IMR-90 (cell line): ENCODE measurements at regions not wholly inside any gene's neighbourhood (a gene's known extent, or its start where the extent isn't known, plus 50 kb on each side); places are given as distances from the start of the nearest gene placed in this dataset.

Experiments used
- ATAC-seq: fragments of 200-7000 bp; cut with Tn5 transposase; 2 replicates; pipeline ENCODE4 v1.9.1; 2020; ENCODE audit warnings: low read depth, mild to moderate bottlenecking, moderate library complexity
- BruUV-seq: library from RNA; stranded (reverse); fragments of 400-500 nt; replicated peaks from 2 replicates; lab custom pipeline; 2021; lab: Mats Ljungman, UMichigan
- CTCF ChIA-PET: fragments of 300-600 bp; formaldehyde crosslinking; extraction: SDS; loops from one replicate; lab custom pipeline; 2021; ENCODE audit warnings: antibody characterized with exemption; lab: Yijun Ruan, JAX
- POLR2A ChIA-PET: fragments of 300-600 bp; sonication (Branson Sonifier 250); formaldehyde crosslinking; loops from one replicate; lab custom pipeline; 2022; ENCODE audit warnings: antibody characterized with exemption; ENCODE audit not compliant: unreplicated experiment; lab: Charles Lee
- DNase-seq: peaks from one replicate; pipeline ENCODE4 v3.0.0; 2013
- H2AFZ ChIP-seq: replicated peaks from 2 replicates; pipeline ENCODE3; 2013; ENCODE audit warnings: low read length, mild to moderate bottlenecking; ENCODE audit not compliant: poor library complexity
- H2AK5ac ChIP-seq: 2 replicates; pipeline ENCODE4 v1.6.1; 2013; ENCODE audit warnings: low read depth, low read length, inconsistent platforms
- H2AK9ac ChIP-seq: replicated peaks from 2 replicates; pipeline ENCODE3; 2013; ENCODE audit warnings: mild to moderate bottlenecking, low read depth, low read length, moderate library complexity; ENCODE audit not compliant: poor library complexity
- H2BK120ac ChIP-seq: 2 replicates; pipeline ENCODE4 v1.6.1; 2013; ENCODE audit warnings: low read depth, low read length, inconsistent platforms
- H2BK15ac ChIP-seq: 3 replicates; pipeline ENCODE4 v1.6.1; 2013; ENCODE audit warnings: low read depth, low read length, inconsistent platforms
- H2BK20ac ChIP-seq: 2 replicates; pipeline ENCODE4 v1.6.1; 2013; ENCODE audit warnings: low read depth, mild to moderate bottlenecking, inconsistent platforms, low read length, moderate library complexity
- H2BK5ac ChIP-seq: 2 replicates; pipeline ENCODE4 v1.6.1; 2013; ENCODE audit warnings: mild to moderate bottlenecking, low read depth, low read length, inconsistent platforms; ENCODE audit not compliant: poor library complexity, severe bottlenecking
- H3K14ac ChIP-seq: replicated peaks from 2 replicates; pipeline ENCODE4 v1.6.1; 2013; ENCODE audit warnings: low read depth, low read length, inconsistent platforms
- H3K18ac ChIP-seq: 2 replicates; pipeline ENCODE4 v1.6.1; 2013; ENCODE audit warnings: low read depth, low read length, control low read depth
- H3K23ac ChIP-seq: 2 replicates; pipeline ENCODE4 v1.6.1; 2013; ENCODE audit warnings: low read depth, low read length, inconsistent platforms
- H3K27ac ChIP-seq: 2 replicates; pipeline ENCODE4 v1.5.1; 2013; ENCODE audit warnings: mild to moderate bottlenecking, control low read depth, low read length; ENCODE audit not compliant: insufficient read depth
- H3K27me3 ChIP-seq: 2 replicates; pipeline ENCODE4 v1.6.1; 2013; ENCODE audit warnings: low read length; ENCODE audit not compliant: control insufficient read depth, insufficient read depth
- H3K36me3 ChIP-seq: 2 replicates; pipeline ENCODE4 v1.6.1; 2013; ENCODE audit warnings: low read length, mixed read lengths; ENCODE audit not compliant: control insufficient read depth, insufficient read depth
- H3K4ac ChIP-seq: 2 replicates; pipeline ENCODE4 v1.6.1; 2013; ENCODE audit warnings: low read depth, low read length, inconsistent platforms
- H3K4me1 ChIP-seq: 2 replicates; pipeline ENCODE4 v1.6.1; 2013; ENCODE audit warnings: low read length, mixed read lengths; ENCODE audit not compliant: control insufficient read depth, insufficient read depth
- H3K4me2 ChIP-seq: 2 replicates; pipeline ENCODE4 v1.6.1; 2013; ENCODE audit warnings: low read depth, mild to moderate bottlenecking, control low read depth, low read length, moderate library complexity
- H3K4me3 ChIP-seq: 2 replicates; pipeline ENCODE4 v1.5.1; 2013; ENCODE audit warnings: low read depth, mild to moderate bottlenecking, control low read depth, low read length, moderate library complexity; ENCODE audit not compliant: insufficient read depth
- H3K56ac ChIP-seq: 2 replicates; pipeline ENCODE4 v1.6.1; 2013; ENCODE audit warnings: low read length, inconsistent platforms; ENCODE audit not compliant: insufficient read depth; ENCODE audit errors: extremely low read depth
- H3K79me1 ChIP-seq, 2 experiments: 2 replicates each; pipeline ENCODE4 v1.6.1; 2013; ENCODE audit warnings: low read length in 2 of 2, inconsistent platforms in 1 of 2, low read depth in 1 of 2
- H3K9ac ChIP-seq: 2 replicates; pipeline ENCODE4 v1.6.1; 2013; ENCODE audit warnings: low read depth, low read length, control low read depth
- H3K9me1 ChIP-seq: 2 replicates; pipeline ENCODE4 v1.6.1; 2013; ENCODE audit warnings: low read length, inconsistent platforms; ENCODE audit not compliant: insufficient read depth
- H3K9me3 ChIP-seq: 2 replicates; pipeline ENCODE4 v1.6.1; 2013; ENCODE audit warnings: low read length; ENCODE audit not compliant: control insufficient read depth, insufficient read depth
- H4K20me1 ChIP-seq: 2 replicates; pipeline ENCODE4 v1.6.1; 2013; ENCODE audit warnings: low read length, inconsistent platforms; ENCODE audit not compliant: insufficient read depth
- H4K5ac ChIP-seq: 2 replicates; pipeline ENCODE4 v1.6.1; 2013; ENCODE audit warnings: mild to moderate bottlenecking, low read depth, low read length, control low read depth
- H4K8ac ChIP-seq, 2 experiments: 2 replicates each; pipeline ENCODE4 v1.6.1; 2013; ENCODE audit warnings: low read depth in 2 of 2, low read length in 2 of 2, control low read depth in 1 of 2, inconsistent platforms in 1 of 2
- H4K91ac ChIP-seq: 2 replicates; pipeline ENCODE4 v1.6.1; 2013; ENCODE audit warnings: low read depth, low read length, inconsistent platforms; ENCODE audit not compliant: insufficient read depth
- FOS ChIP-seq: fragments of 150-350 bp; IDR thresholded peaks from 2 replicates; pipeline ENCODE4 v1.6.1; 2016; ENCODE audit warnings: low read depth, low read length
- MAFK ChIP-seq: IDR thresholded peaks from 2 replicates; pipeline ENCODE4 v1.6.1; 2012; ENCODE audit warnings: low read depth, low read length, improper control_type of control experiment
- WGBS, 2 experiments: methylation state at CpG; one replicate each; pipeline versions ENCODE4 v1.1.5 to v1.1.7; 2013; ENCODE audit warnings: missing lambda C conversion rate in 2 of 2; ENCODE audit not compliant: insufficient read length in 1 of 2; ENCODE audit errors: extremely low coverage in 2 of 2; 5-methylcytosine and 5-hydroxymethylcytosine counted together
- dilution Hi-C: fragments of 300-500 bp; cut with HindIII; formaldehyde crosslinking; loops from one replicate; pipeline ENCODE4 v1.14.3; 2018; ENCODE audit warnings: low sequenced_read_pairs; ENCODE audit not compliant: unreplicated experiment
- in situ Hi-C: fragments of 300-500 bp; cut with MboI; formaldehyde crosslinking; loops from 3 replicates; pipeline ENCODE4 v1.14.3; 2019; ENCODE audit warnings: low sequenced_read_pairs, inconsistent platforms, mixed read lengths
- intact Hi-C: fragments of 100-400 bp; cut with micrococcal nuclease; formaldehyde crosslinking; loops from 2 replicates; pipeline ENCODE4 v1.10.0; 2022
- TF ChIP-seq, protein P1 (sequence below): conservative IDR thresholded peaks from 2 replicates; pipeline ENCODE4 v1.5.1; 2012; ENCODE audit warnings: mild to moderate bottlenecking, low read depth, low read length, improper control_type of control experiment

DNA sequence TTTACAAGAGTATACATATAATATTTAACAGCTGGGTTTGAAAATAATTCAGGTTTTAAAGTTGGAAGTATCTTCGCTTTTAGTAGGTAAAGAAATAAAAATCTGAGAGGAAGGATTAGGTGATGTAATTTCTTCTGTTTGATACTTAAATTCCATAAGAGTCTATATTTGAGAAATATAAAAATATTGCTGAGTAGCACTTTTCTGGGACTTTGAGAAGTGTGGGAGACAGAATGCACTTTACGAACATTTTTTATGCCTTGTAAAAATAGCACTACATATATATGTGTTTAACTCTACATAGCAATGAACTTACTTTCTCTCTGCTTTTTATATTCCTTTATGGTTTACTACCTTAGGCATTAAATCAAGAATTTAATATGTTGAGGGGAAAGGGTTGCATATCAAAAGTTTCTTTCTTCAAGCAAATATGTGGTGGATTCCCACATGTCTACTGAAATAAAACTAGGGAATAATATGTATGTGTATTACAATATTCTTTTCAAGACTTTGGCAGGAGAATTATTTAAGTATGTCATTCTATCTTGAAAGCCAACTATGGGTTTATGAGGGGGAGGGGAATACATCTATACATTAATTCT, 266.7 kb upstream of the ADAMTS5 start:
- H3K18ac ChIP-seq = no peak overlapping the region
- no peaks in the 10 kb centered on the region for H3K4me1 ChIP-seq
- CTCF ChIA-PET = no interaction called here
- H4K91ac ChIP-seq = no peak overlapping the region
- H2BK120ac ChIP-seq = no peak overlapping the region
- H4K5ac ChIP-seq = no peak overlapping the region
- ATAC-seq (no peak), DNase-seq (no peak)
- dilution Hi-C loops (no loop called here), in situ Hi-C loops (no loop called here), intact Hi-C loops (no loop called here)
- BruUV-seq = no TSS peak
- no peak overlapping the region for H3K4ac ChIP-seq
- no peak overlapping the region for H3K56ac ChIP-seq
- H3K4me2 ChIP-seq = no peak overlapping the region
- H3K9me3 ChIP-seq = no peaks in the 10 kb centered on the region
- TF ChIP-seq MAFK (peak; percentile 68), FOS (no peak)
- TF ChIP-seq, protein P1, sequence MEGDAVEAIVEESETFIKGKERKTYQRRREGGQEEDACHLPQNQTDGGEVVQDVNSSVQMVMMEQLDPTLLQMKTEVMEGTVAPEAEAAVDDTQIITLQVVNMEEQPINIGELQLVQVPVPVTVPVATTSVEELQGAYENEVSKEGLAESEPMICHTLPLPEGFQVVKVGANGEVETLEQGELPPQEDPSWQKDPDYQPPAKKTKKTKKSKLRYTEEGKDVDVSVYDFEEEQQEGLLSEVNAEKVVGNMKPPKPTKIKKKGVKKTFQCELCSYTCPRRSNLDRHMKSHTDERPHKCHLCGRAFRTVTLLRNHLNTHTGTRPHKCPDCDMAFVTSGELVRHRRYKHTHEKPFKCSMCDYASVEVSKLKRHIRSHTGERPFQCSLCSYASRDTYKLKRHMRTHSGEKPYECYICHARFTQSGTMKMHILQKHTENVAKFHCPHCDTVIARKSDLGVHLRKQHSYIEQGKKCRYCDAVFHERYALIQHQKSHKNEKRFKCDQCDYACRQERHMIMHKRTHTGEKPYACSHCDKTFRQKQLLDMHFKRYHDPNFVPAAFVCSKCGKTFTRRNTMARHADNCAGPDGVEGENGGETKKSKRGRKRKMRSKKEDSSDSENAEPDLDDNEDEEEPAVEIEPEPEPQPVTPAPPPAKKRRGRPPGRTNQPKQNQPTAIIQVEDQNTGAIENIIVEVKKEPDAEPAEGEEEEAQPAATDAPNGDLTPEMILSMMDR = no peak
- H4K20me1 ChIP-seq = no peaks in the 10 kb centered on the region
- H3K9ac ChIP-seq = no peak overlapping the region
- no peak overlapping the region for H2BK20ac ChIP-seq
- H2AFZ ChIP-seq = no peak overlapping the region
- no peak overlapping the region for H3K4me3 ChIP-seq
- no peak overlapping the region for H4K8ac ChIP-seq
- H3K27ac ChIP-seq = no peak overlapping the region
- no peak overlapping the region for H2BK15ac ChIP-seq
- no peak overlapping the region for H2AK9ac ChIP-seq
- H3K9me1 ChIP-seq = no peaks in the 10 kb centered on the region
- no CpG with 5 or more reads among the region's 2 CpGs for WGBS, 2 experiments
- H3K79me1 ChIP-seq = no peaks in the 10 kb centered on the region
- no peak overlapping the region for H2BK5ac ChIP-seq
- no peaks in the 10 kb centered on the region for H3K27me3 ChIP-seq
- H3K36me3 ChIP-seq = no peaks in the 10 kb centered on the region
- no peak overlapping the region for H3K23ac ChIP-seq
- POLR2A ChIA-PET = no interaction called here
- H3K14ac ChIP-seq = no peak overlapping the region
- no peak overlapping the region for H2AK5ac ChIP-seq
